Activated CD4-positive, alpha-beta T cell treated with anti-CD3 and anti-CD28 coated beads, Interleukin-2, Interleukin-4, amounts not matched to agents 100 ng/mL and 50 ng/mL, durations not matched to agents 16 hours and 8 hours (primary cell): ENCODE measurements at regions not wholly inside any gene's neighbourhood (a gene's known extent, or its start where the extent isn't known, plus 50 kb on each side); places are given as distances from the start of the nearest gene placed in this dataset.

Experiments used
- DNase-seq: peaks from one replicate; pipeline ENCODE4 v3.0.0-alpha.2; 2020; ENCODE audit warnings: low spot score

DNA sequence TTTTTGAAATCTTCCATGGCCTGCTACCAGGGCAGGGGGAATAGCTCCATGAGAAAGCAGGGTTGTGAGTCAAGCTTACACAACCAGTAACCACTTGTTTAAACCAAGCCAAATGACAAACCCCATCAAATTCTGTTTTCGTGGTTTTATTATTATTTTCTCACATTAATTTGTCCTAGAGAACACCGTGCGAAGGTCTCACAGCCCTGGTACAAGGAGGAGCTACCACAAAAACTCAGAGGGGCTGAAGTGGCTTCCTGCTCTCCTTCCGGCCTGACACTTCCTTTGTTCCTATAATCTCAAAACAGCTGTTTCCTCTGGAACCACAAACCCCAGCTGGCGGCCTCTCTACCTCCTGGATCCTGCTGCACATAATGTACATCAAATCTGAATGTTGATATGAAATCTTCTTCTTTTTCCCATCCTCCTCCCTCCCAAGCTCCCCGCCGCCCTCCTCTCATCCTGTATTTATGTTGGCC, 375.9 kb downstream of the MCTP2 start:
- peak; percentile 22 for DNase-seq

- DNase-seq, result peak; percentile 14
These were observed 378.7 kb downstream of the MCTP2 start for GRCh38 chr15:94610069-94610468.

- no peak for DNase-seq
These were observed 379.1 kb downstream of the MCTP2 start for GRCh38 chr15:94610485-94610884.

GRCh38 chr15:94611656-94612055, 380.3 kb downstream of the MCTP2 start:
- no peak for DNase-seq

GRCh38 chr15:94615688-94616087, 384.3 kb downstream of the MCTP2 start:
- DNase-seq, result no peak

DNA sequence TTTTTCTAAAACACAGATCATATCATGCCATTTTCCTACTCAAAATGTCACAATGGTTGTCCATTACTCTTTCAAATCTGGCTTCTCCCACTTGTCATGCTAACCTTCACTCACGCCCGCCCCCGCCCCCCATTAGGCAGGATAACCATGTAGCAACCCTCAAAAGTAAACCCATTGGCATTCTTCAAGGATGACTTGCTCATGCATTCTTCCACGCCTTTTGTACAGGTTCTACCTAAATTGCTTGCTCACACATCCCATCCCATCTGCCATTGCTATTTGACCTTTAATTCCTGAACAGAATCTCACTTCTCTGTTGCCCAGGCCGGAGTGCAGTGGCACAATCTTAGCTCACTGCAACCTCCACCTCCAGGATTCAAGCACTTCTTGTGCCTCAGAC, 389.3 kb downstream of the MCTP2 start:
- DNase-seq, result no peak

- DNase-seq, result no peak
These were observed 390.4 kb downstream of the MCTP2 start for GRCh38 chr15:94621736-94622135.

DNA sequence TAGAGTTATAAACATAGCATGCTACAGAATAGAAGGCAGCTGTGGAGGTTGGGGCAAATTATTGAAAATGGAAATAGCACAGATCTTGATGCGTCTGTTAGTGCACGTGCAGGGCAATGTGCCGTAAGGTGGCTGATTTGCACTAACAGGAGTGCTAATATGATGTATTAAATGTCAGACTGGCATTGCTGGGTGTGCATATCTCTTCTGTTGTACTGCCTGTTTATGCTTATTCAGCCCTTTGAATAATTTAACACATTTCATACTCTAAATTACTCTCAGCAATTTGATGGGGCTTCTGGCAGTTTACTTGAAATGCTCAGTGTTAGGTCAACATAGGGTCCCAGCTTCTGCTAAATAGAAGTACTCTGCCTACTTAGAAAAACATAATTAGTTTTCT, 395.6 kb downstream of the MCTP2 start:
- no peak for DNase-seq

DNA sequence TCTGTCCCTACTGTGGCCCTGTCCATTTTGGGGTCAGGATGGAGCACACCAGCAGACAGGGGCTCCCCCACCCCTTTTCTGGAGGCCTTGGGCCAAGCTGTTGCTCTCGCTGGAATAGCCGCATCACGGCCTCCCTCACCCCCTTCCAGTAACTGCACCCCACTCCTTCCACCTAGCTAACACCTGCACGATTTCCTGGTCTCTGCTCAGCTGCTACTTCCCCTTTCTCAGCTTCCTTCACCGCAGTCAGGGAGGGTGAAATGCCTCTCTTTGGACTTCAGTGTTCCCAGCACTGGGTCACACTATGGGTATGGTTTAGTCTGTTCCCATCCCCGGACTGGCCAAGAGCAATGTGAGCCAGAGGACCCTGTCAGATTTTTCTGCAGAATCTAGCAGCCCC, 400.2 kb downstream of the MCTP2 start:
- DNase-seq, result no peak

GRCh38 chr15:94638183-94638582, 406.8 kb downstream of the MCTP2 start:
- no peak for DNase-seq

DNA sequence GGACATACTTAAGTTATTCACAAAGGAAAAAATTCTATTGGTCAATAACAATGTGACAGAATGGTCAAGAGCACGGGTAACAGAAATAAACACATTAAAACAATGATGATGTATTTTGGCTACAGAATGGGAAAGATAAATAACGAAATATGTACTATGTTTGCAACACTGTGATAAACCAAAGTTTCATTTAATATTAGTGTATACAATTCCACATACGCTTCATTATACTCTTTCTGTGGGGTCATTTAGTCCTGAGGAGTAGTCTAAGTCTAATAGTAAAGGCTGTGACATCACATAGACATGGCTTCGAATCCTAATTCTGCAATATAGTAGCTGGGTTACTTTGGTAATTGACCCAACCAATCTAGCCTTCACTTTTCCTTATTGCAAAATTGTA, 408.3 kb downstream of the MCTP2 start:
- no peak for DNase-seq

GRCh38 chr15:94644433-94644832, 413.1 kb downstream of the MCTP2 start:
- DNase-seq, result no peak

GRCh38 chr15:94653071-94653470, 421.7 kb downstream of the MCTP2 start:
- no peak for DNase-seq

GRCh38 chr15:94655249-94655880, 424.0 kb downstream of the MCTP2 start:
- DNase-seq, result no peak

DNA sequence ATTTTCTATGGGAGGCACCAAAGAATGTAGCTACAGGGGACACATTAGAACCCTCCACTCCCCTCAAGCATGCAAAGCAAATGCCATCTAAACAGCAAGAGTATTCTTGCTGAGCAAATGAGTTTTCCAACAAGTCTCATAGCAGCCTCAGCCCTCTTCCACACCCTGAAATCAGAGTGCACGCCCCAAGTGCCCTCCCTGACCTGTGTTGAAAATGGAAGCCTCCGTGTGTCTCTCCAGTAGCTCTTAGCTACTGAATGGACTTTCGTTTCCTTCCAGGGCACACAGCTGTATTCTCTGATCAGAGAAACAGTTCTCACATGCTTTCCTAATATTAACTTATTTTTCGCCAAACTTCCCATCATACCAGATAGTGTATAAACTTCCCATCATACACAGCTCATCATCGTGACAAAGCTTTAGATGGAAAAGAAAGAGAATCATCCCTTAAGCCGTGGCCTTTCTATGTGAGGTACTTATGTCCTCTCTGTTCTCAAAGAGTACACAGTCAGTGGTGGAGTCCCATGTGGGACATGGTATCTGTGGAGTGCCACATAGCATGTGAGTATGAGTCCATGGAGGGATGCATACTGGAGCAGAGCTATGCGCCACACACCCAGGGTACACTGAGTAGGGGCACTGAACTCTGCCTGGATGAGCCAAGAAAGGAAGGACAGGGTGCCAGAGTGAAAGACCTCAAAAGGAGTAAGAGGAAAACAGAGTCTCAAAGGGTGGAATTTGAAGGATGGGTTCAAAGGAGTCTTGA, 434.5 kb downstream of the MCTP2 start:
- no peak for DNase-seq

- DNase-seq, result no peak
These were observed 435.2 kb downstream of the MCTP2 start for GRCh38 chr15:94666553-94666952.

- DNase-seq, result no peak
These were observed 435.7 kb downstream of the MCTP2 start for GRCh38 chr15:94667109-94667508.

DNA sequence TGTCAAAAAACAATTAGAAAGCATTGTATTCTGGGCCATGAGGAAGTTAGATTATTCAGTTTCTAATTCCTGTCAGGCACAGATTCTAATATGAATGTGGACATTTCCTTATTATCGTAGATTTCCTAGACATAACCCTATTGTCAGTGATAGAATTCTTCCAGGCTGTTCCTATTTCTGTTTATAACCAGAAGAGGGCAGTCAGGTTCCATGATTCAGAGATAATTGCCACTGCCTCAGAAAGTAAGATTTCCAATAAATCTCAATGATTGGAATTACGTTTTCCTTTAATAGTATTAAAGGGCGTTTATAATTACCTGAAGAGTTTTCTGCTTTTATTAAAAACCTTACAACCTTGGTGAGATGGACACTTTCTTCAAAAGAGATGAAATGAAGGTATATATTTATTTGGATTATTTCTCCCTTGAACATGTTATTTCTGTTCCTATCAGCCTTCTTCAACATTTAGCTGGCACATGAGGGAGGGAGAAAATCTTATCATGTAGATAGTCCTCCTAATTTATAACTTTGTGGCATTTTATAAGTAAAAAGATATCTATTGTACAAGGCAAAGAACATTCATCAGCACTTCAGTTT, 439.2 kb downstream of the MCTP2 start:
- DNase-seq, result peak; percentile 19

- DNase-seq, result no peak
These were observed 440.6 kb downstream of the MCTP2 start for GRCh38 chr15:94671858-94672532.

DNA sequence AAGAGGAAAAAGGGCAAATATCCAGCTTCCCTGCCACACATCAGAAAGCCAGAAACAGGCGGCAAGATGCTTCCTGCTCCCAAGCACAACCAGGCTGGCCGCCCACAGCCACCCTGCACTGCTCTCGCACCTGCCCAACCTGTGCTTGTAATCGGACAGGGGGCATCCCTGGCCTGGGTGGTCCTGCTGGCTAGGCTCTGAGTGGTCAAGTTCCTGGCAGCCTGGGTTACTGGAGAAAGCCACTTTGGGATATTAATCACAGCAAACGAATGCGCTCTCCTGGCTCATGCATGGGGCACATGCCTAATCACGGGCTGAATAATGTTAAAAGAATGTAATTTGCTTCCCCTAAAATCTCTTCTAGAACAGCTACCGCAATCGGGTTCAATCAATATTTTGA, 442.4 kb downstream of the MCTP2 start:
- DNase-seq, result no peak

- no peak for DNase-seq
These were observed 442.9 kb downstream of the MCTP2 start for GRCh38 chr15:94674296-94674695.

DNA sequence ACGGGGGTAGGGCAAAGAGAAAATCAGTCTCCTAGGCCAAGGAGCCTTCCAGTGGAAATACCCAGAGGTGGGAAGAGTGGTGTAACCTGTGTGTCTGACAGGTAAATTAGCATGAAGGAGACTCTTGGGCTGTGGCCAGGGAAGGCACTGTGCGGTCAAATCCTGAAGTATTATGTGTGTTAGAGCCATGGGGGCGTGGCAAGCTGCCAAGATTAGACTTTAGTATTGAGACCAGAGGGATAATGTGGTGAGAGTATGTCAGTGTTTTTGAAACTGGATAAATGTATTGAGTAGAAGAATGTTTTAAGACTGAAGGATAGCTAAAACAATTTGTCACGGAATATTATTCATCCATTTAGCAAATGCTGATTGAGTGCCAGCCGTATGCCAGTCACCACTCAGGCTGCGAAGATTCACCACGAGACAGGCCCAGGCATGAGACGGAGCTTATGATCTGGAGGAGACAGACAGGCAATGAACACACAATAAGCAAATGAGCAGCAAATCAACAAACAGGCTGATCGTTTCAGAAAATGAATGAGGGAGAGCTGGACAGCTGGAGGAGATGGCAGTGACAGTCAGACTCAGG, 445.9 kb downstream of the MCTP2 start:
- no peak for DNase-seq
